NCI-H1436 (cell line): ENCODE measurements at regions not wholly inside any gene's neighbourhood (a gene's known extent, or its start where the extent isn't known, plus 50 kb on each side); places are given as distances from the start of the nearest gene placed in this dataset.

Experiments
- DNase-seq: peaks from one replicate; lab custom pipeline; 2025; lab: John Stamatoyannopoulos, UW

DNA sequence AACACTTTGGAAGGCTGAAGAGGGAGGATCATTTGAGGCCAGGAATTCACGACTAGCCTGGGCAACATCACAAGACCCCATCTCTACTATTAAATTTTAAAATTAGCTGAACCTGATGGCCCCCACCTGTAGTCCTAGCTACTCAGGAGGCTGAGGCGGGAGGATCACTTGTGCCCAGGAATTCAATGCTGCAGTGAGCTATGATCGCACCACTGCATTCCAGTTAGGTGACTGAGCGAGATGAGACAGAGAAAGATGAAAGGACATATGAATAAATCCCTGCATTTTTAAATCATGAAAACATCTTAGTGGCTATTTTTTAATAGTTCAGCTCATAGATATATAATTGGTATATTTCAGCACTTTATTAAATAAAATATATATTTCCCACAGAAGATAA lies 93.8 kb downstream of the GPR63 start:
- DNase-seq, result no peak

DNA sequence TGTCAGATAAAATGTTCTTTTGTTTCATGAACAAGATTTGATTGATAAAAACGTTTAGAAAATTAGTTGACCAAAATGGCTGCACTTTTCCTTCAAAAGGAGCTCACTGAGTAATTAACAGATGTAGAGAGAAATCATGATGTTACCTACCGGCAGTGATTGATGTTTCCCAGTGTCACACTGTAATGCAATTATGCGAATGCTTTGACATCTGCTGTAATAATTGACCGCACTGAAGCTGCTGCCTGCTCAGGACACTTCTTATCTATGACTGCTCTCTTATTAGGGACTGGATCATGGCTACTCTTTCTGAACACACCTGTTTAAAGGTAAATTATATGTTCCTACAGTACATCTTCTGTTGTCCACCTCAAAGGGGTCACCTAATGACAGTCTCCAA lies 94.6 kb downstream of the GPR63 start:
- DNase-seq, result no peak

DNA sequence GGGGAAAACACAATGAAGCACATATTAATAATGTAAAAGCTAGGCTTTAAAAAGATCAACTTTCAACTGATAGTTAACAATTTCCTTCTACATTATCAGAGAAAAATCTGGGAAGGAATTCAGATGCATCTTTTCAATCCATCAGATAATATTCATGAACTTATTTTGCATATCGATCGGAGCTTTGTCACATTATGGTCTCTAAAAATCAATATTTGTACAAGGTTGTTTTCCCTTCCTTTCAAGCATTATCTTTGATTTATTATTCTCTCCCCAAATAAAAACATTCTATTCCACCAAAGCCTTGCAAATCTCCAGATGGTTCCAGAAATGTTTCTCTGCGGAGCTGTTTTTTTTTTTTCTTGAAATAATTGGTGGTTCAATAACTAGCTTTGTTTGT lies 101.9 kb downstream of the GPR63 start:
- no peak for DNase-seq

DNA sequence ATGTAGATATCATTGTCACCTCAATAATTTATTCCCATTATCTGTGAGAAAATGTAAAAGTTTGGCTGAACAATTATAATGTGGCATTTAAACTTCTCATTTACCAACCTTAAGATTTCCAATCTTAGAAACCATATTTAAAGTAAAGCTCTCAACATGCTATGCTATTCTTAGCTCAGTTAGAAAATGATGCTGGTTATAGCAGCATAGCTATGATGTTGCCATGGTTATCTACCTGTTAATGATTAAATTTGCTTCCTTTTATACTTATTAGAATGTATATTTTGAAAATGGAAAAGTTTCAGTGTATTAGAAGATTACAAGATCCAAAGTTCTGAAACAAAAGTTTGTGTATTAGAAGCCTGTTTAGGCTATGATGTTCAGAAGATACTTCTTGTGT lies 110.1 kb downstream of the GPR63 start:
- DNase-seq, result no peak

DNA sequence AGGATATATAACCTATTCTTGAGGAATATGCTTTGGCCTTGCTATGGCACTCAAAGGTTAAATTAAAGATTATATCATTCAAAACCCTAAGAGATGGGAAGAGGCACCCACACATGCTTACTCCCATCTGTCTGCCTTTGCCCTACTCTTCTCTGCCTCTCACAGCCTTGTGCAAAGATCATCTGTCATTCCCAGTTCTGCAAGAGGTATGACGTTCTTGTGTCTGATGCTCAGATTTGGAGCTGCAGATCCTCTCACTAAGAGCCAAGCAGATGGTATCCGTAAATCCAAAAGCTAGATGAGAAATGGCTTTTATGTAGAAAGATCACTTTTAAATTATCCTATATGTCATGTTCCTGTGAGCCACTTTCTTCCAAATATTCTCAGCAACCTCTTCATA lies 112.0 kb downstream of the GPR63 start:
- no peak for DNase-seq

DNA sequence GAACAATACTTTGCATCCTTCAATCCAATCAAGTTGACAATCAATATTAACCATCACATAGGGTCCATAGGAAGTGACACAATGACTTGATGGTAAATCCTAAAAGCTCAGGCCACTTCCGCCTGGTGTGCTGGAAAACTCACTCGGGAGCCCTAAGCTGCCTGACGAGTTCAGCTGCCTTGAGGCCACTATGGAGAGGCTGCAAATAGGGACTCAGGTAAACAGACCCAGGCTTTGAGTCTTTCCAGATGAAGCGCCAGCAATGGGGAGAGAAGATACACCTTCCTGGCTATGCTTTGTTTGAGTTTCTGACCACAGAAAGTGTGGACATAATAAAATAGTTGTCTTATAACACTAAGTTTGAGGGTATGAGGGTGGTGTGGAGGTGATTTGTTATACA lies 112.6 kb downstream of the GPR63 start:
- no peak for DNase-seq

DNA sequence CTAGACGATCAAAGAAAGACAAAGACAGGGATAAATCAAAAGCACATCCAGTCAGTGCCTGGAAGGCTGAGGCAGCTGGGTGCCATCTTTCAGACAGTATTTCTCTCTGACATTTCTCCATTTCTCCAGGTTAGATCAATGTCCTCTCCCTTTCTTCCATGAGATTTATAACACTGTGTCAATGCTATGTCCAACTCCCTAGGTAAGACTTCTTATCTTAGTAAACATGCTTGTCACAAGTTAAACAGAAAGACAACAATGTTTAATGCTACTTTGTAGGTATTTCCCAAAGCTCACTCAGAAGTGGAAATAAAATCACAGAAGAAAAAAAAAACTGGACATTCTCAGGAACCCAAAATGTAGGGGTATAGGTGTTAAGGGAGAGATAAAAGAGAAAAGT lies 113.9 kb downstream of the GPR63 start:
- DNase-seq, result no peak

DNA sequence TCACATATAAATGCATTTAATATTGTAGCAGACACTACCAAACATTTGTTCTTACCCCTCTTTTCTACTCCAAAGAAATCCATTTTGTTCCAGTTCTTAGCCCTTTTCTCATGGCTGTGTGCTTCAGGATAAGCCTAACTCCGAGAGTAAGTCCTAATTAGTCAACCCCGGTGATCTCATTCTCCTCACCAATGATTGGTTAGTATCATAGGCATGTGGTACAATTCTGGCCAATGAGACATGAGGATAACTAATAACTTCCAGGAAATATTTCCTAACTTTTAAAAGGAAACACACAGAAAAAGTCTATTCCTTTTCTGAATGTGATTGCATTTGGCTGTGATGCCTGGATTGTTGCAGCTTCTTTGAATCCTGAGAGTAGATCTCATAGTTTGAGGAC lies 116.0 kb downstream of the GPR63 start:
- DNase-seq, result no peak

DNA sequence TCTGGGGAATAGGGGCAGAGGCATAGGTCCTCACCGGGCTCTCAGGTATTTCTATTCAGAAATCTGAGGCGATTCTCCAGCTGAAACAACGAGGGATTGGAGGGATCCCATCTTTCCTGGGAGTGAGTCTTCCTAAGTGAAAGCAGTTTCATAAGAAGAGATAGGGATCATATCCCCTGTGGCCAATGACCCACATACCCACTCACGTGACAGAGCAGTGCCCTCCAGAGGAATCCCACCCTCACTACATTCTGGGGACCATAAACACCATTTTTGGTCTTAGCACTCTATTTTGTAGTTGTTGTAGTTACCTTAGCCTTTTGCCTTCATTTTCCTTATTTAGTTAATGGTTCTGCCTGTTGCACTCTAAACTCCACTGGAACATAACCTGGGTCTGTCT lies 121.1 kb downstream of the GPR63 start:
- no peak for DNase-seq

DNA sequence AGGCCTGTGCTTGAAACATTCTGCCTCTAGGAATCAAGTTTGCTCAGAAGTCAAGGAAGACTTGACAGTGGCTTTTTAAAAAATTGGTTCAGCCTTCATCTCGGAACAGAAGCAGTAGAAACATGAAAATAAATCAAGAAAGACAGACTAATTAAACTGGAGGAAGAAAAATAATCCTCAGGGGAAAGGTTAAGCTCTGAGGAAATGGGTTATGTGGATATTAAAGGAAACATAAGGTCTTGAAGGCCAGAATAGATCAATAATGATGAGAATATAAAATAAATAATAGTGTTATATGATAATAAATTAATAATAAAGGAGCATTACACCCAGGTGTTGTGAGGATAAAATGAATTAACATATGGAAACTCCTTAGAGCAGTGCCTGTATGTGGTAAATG lies 121.7 kb downstream of the GPR63 start:
- DNase-seq, result no peak

DNA sequence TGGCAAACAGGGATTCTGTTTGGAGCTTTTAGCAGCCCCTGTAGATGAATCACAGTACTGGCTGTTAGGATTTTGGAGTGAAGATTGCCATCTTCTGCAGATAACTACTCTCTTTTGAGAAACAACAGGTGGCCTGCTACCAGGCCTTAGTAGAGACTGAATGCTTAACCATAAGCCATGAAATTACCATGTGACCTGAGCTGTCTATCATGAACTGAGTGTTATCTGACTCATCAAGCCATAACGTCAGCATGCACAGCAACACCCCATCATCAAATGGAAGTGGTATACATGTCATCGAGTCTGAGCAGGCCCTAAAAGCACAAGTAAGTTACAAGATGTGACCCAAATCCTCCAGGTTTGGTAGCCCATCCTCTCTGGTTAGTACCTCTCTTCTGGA lies 132.6 kb downstream of the GPR63 start:
- DNase-seq, result no peak

DNA sequence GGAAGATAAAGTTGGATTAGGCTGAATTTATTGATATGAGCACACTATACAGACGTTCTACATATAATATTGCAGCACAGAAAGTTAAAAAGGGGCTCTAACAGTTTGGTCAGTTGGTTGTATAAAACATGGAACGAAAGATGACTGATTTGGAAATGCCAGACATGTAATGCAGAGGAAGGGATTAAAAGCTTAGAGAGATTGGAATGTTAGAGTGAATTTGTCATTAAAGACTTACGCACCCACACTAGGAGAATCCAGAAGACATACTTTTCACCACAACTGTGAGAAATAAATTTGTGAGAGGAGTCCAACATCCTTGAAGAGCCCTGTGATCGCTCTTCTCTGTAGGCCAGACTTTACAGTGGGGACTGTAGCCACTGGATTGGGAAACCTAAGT lies 134.7 kb downstream of the GPR63 start:
- DNase-seq, result no peak

DNA sequence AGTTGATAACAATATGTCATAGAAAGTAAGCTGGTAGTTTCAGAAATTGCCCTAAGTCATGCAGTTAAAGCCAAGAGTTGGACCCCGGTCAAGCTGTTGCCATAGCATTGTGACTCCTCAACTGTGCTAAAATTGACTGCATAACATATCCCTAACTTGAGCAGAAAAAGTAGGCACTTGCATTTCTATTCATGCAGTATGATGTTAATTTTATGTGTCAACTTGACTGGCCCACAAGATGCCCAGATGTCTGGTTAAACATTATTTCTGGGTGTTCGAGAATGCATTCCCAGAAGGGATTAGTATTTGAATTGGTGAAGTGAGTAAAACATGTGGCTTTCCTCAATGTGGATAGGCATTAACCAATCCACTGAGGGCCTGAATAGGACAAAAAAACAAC lies 136.4 kb downstream of the GPR63 start:
- DNase-seq, result no peak

DNA sequence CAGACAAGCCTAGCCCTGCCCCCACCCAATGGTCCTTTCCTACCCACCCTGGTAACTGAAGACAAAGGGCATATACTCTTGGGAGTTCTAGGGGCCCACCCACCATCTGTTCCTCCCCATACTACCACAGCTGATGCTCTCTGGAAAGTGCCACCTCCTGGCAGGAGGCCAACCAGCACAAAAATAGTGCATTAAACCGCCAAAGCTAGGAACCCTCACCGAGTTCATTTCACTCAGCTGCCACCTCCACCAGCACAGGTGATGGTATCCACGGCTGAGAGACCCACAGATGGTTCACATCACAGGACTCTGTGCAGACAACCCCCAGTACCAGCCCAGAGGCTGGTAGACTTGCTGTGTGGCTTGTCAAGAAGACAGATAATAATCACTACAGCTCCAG lies 131.5 kb downstream of the FHL5 start:
- DNase-seq, result peak; percentile 75

DNA sequence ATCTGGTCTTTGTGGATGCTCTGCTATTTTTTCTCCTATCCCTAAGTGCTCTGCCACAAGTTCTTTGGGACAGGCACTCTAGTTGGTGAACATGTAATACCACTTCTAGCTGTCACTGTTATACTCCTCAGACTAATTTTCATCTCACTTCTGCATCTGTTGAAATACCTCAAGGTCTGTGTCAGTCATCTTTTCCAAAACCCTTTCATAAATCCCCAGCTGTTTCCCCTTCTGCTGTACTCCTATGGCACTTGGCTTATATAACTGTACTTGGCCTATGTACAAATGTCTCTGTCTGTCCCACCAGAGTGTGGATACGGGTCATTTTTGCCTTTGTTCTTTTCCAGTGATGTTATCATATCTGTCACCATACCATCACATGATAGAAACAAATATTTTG lies 124.2 kb downstream of the FHL5 start:
- no peak for DNase-seq

DNA sequence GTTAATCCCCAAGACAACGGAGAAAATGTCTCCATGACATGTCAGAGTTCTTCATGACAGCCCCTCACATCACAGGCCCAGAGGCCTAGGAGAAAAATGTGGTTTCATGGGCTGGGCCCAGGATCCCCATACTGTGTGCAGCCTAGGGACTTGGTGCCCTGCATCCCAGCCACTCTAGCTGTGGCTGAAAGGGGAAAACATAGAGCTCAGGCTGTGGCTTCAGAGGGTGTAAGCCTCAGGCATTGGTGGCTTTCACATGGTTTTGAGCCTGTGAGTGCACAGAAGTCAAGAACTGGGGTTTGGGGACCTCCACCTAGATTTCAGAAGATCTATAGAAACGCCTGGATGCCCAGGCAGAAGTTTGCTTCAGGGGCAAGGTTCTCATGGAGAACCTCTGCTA lies 122.8 kb downstream of the FHL5 start:
- DNase-seq, result no peak

DNA sequence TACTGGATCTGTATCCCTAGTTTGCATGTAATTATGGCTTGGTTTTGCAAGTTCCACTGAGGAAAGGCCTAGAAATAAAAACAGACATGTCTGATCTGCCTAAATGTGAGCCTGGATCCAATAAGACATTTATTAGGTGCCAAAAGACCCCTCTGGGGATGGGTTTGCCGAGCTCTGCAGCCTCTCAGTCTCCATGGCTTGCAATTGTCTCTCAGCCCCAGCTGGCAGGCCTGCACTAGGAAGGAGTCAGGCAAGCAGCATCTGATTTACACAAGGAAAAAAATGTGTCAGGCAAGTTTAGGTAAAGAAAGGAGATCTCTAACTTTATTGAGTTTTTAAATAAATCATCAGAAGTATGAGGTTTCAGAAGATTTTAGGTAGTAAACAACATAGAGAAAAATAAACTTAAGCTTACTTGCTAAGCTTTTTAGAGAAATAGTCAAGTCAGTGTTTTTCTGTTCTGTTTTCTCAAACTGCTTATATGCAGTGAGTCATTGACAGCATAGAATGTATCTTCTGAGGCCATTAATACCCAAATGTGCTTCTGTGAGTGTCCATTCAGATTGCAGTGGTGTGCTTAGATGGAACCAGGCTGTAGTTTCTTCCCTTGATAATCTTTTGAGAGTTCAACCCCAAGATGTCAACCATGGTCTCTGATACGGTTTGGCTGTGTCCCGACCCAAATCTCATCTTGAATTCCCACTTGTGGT lies 121.0 kb downstream of the FHL5 start:
- no peak for DNase-seq

DNA sequence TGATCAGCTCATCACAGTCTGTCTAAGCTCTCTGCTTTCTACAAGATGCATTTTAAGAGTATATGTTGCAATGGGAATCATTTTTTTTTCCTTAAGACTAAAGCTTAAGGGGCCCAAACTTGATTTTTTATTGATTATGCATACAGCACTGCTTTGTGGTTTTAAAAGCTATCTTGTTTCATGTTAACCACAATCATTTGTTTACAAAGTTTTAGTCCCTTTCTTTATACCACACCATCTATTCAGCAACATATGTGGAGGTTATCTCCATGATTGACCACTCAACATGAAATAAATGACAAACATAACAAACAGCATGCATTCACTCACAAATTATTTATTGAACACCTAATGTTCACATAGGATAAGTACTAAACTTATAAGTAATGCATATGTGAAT lies 119.1 kb downstream of the FHL5 start:
- no peak for DNase-seq

DNA sequence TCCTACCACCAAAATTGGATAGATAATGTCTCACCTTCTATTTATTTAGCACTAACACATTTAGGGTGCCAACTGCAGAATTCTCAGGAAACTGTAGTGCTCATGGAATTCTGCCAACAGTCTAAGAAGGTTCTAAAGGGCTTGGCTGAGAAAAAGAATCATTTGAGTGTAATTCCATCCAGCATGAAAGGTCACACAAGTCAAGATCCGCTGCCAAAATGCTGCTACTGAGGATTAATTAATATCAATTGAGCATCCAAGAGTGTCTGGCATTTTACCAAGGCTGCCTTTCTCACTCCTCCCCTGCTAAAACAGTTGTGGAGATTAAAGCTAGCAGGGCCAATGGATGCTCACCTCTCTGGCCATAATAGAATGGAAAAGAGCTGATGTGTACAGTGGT lies 112.7 kb downstream of the FHL5 start:
- no peak for DNase-seq
